SK-N-SH (cell line): ENCODE measurements at regions not wholly inside any gene's neighbourhood (a gene's known extent, or its start where the extent isn't known, plus 50 kb on each side); places are given as distances from the start of the nearest gene placed in this dataset.
A peak's percentile ranks its signal among the peaks of the same experiment; 100 is the strongest.

Experiments
- CTCF ChIA-PET: fragments of 300-600, 350-600 bp; formaldehyde crosslinking; extraction: SDS; loops from one replicate; lab custom pipeline; 2021; lab: Yijun Ruan, JAX
- POLR2A ChIA-PET: fragments of 350-600 bp; sonication (Branson Sonifier 250); formaldehyde crosslinking; extraction: SDS; loops from one replicate; lab custom pipeline; 2020; ENCODE audit warnings: antibody characterized with exemption, inconsistent platforms; lab: Yijun Ruan, JAX
- DNase-seq: peaks from one replicate; pipeline ENCODE4 v3.0.0; 2012
- H2AFZ ChIP-seq: fragments of 200-600 bp; sonication (generic); 2 replicates; pipeline ENCODE4 v1.8.1; 2016; ENCODE audit warnings: antibody characterized with exemption, mild to moderate bottlenecking, low read depth
- H3F3A ChIP-seq: fragments of 200-600 bp; sonication (generic); replicated peaks from 2 replicates; pipeline ENCODE3; 2016; ENCODE audit warnings: antibody characterized with exemption, mild to moderate bottlenecking; ENCODE audit not compliant: insufficient read depth
- H3K27ac ChIP-seq, 2 experiments: fragments of 200-500 bp in 1 of 2; fragments of 200-600 bp in 1 of 2; sonication (Bioruptor generic) in 1 of 2; sonication (generic), shearing (Covaris generic) in 1 of 2; 2 replicates each; pipeline versions ENCODE4 v1.5.1 to v1.6.1; 2014 to 2016; ENCODE audit warnings: low read depth in 2 of 2, inconsistent platforms in 1 of 2, low read length in 1 of 2, mild to moderate bottlenecking in 1 of 2, mixed read lengths in 1 of 2
- H3K27me3 ChIP-seq: fragments of 200-600 bp; sonication (generic), shearing (Covaris generic); 2 replicates; pipeline ENCODE4 v1.6.1; 2016; ENCODE audit warnings: mixed run types; ENCODE audit not compliant: insufficient read depth
- H3K36me3 ChIP-seq, 2 experiments: fragments of 200-500 bp in 1 of 2; fragments of 200-600 bp in 1 of 2; sonication (Bioruptor generic) in 1 of 2; sonication (generic) in 1 of 2; replicated peaks in 1 of 2; 2 replicates each; pipeline versions ENCODE3 to v1.5.1; 2014 to 2016; ENCODE audit warnings: low read length in 1 of 2, mild to moderate bottlenecking in 1 of 2; ENCODE audit not compliant: insufficient read depth in 2 of 2, control insufficient read depth in 1 of 2
- H3K4me1 ChIP-seq, 2 experiments: fragments of 200-500 bp in 1 of 2; fragments of 200-600 bp in 1 of 2; sonication (Bioruptor generic) in 1 of 2; sonication (generic), shearing (Covaris generic) in 1 of 2; 2 replicates each; pipeline versions ENCODE4 v1.5.1 to v1.6.1; 2014 to 2016; ENCODE audit warnings: low read depth in 1 of 2, low read length in 1 of 2, mixed run types in 1 of 2; ENCODE audit not compliant: insufficient read depth in 2 of 2, control insufficient read depth in 1 of 2
- H3K4me2 ChIP-seq: fragments of 200-600 bp; sonication (generic), shearing (Covaris generic); 2 replicates; pipeline ENCODE4 v1.6.1; 2017; ENCODE audit warnings: mixed run types
- H3K4me3 ChIP-seq, 2 experiments: fragments of 200-500 bp in 1 of 2; fragments of 200-600 bp in 1 of 2; sonication (Bioruptor generic) in 1 of 2; sonication (generic), shearing (Covaris generic) in 1 of 2; 2 replicates each; pipeline versions ENCODE4 v1.5.1 to v1.8.1; 2014 to 2016; ENCODE audit warnings: low read depth in 2 of 2, inconsistent platforms in 1 of 2, low read length in 1 of 2, mild to moderate bottlenecking in 1 of 2, mixed read lengths in 1 of 2, moderate library complexity in 1 of 2
- H3K79me2 ChIP-seq: fragments of 200-600 bp; sonication (generic); 2 replicates; pipeline ENCODE4 v1.8.1; 2017; ENCODE audit warnings: mild to moderate bottlenecking; ENCODE audit not compliant: insufficient read depth
- H3K9ac ChIP-seq: fragments of 200-600 bp; sonication (generic); 2 replicates; pipeline ENCODE4 v1.6.1; 2017; ENCODE audit warnings: mixed run types
- H3K9me2 ChIP-seq: fragments of 200-600 bp; sonication (generic); 2 replicates; pipeline ENCODE4 v1.6.1; 2017; ENCODE audit warnings: mixed run types
- H3K9me3 ChIP-seq: fragments of 200-600 bp; sonication (generic); 2 replicates; pipeline ENCODE4 v1.6.1; 2017; ENCODE audit warnings: mixed run types, mild to moderate bottlenecking, moderate library complexity
- H4K20me1 ChIP-seq: fragments of 200-600 bp; sonication (generic); 2 replicates; pipeline ENCODE4 v1.6.1; 2017; ENCODE audit warnings: mild to moderate bottlenecking, mixed run types; ENCODE audit not compliant: insufficient read depth
- CHD2 ChIP-seq: fragments of 150-350 bp; IDR thresholded peaks from 2 replicates; pipeline ENCODE4 v1.6.1; 2018; ENCODE audit warnings: low read length; ENCODE audit not compliant: partially characterized antibody
- ELF1 ChIP-seq: IDR thresholded peaks from 2 replicates; pipeline ENCODE4 v1.4.0; 2012
- EP300 ChIP-seq, 2 experiments: IDR thresholded peaks; 2 replicates each; pipeline versions ENCODE4 v1.4.0 to v1.6.1; 2012; ENCODE audit warnings: borderline replicate concordance in 1 of 2, low read depth in 1 of 2, low read length in 1 of 2
- FOXM1 ChIP-seq: IDR thresholded peaks from 2 replicates; pipeline ENCODE4 v1.4.0; 2012; ENCODE audit warnings: low read depth, mild to moderate bottlenecking
- GABPA ChIP-seq: IDR thresholded peaks from 2 replicates; pipeline ENCODE4 v1.4.0; 2012; ENCODE audit warnings: low read depth, mild to moderate bottlenecking
- GATA2 ChIP-seq: sonication (generic); formaldehyde crosslinking; IDR thresholded peaks from 2 replicates; pipeline ENCODE4 v1.5.0; 2020; ENCODE audit warnings: mild to moderate bottlenecking, missing genetic modification reagents
- JUND ChIP-seq: IDR thresholded peaks from 2 replicates; pipeline ENCODE4 v1.4.0; 2012
- NFIC ChIP-seq: IDR thresholded peaks from 2 replicates; pipeline ENCODE4 v1.4.0; 2012; ENCODE audit warnings: borderline replicate concordance
- PBX3 ChIP-seq: IDR thresholded peaks from 2 replicates; pipeline ENCODE4; 2012
- POLR2AphosphoS5 ChIP-seq: IDR thresholded peaks from 2 replicates; pipeline ENCODE4 v1.6.1; 2012; ENCODE audit warnings: low read depth, low read length
- RAD21 ChIP-seq: IDR thresholded peaks from 2 replicates; pipeline ENCODE4 v1.6.1; 2012; ENCODE audit warnings: mild to moderate bottlenecking, low read length
- RCOR1 ChIP-seq: fragments of 150-350 bp; IDR thresholded peaks from 2 replicates; pipeline ENCODE4 v1.6.1; 2017; ENCODE audit warnings: antibody characterized with exemption, low read length
- SIN3A ChIP-seq: IDR thresholded peaks from 2 replicates; pipeline ENCODE4 v1.6.1; 2012; ENCODE audit warnings: low read depth, mild to moderate bottlenecking, low read length, moderate library complexity, borderline replicate concordance
- WGBS: methylation state at CpG from one replicate; pipeline ENCODE4 v1.1.6; 2017; ENCODE audit warnings: low lambda C conversion rate; 5-methylcytosine and 5-hydroxymethylcytosine counted together
- TF ChIP-seq, protein P1 (sequence below): fragments of 150-350 bp; IDR thresholded peaks from 2 replicates; pipeline ENCODE4 v1.6.1; 2016; ENCODE audit warnings: mild to moderate bottlenecking, low read depth, low read length
- TF ChIP-seq, protein P2 (sequence below): fragments of 200-600 bp; sonication (generic); IDR thresholded peaks from 2 replicates; pipeline ENCODE4 v1.6.1; 2017; ENCODE audit warnings: antibody characterized with exemption, mild to moderate bottlenecking, moderate library complexity
- TF ChIP-seq, protein P3 (sequence below): IDR thresholded peaks from 2 replicates; pipeline ENCODE4 v1.4.0; 2012; ENCODE audit warnings: low read depth, borderline replicate concordance

DNA sequence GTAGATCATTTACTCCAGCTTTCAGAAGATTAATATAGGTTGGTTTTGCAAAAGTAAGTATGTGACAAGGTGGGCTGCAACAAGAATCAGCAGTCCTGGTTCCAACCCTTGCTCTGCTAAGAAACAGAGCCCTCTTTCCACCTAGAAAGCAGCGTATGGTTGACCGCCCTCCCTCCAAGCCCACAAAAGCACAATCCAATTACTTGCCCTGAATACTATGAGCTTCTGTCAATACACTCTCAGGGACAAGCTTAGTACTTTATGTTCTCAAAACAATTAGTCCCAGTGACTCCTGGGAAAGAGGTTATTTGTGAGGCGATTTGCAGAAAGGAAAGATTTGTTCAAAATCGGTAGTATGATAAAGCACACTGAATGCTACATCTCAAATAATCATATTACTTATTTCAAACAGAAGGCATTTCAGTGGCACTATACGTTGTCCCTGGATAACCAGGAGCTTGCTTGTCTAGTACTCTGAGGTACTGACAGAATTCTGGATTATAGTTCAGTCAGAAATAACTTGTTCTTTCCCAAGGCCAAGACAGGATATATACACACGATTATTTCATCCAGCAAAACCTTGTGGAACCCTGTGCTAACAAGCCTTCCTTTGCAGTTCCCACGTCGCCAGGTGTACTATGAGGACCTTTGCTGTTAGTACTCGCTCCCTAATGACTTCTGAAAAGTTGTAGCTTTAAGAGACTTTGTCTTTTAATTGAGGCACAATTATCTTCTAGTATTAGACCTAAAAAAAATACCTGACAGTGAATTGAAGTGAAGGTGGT, 96.9 kb upstream of the ADTRP start:
- Histone ChIP-seq H3F3A (no peaks in the 10 kb centered on the region), H3K4me3 (no peak overlapping the region), H3K9me3 (no peaks in the 10 kb centered on the region), H3K36me3 (no peaks in the 10 kb centered on the region), H3K4me1 (peaks cover 0 to 5% of the 10 kb centered on the region in 2 experiments; a peak in 2 of 4 replicates), H3K79me2 (no peaks in the 10 kb centered on the region), H3K27ac (no peak overlapping the region), H3K9ac (no peak overlapping the region), H3K27me3 (no peaks in the 10 kb centered on the region), H4K20me1 (no peaks in the 10 kb centered on the region), H2AFZ (no peak overlapping the region), H3K4me2 (no peak overlapping the region), H3K9me2 (no peaks in the 10 kb centered on the region)
- CTCF ChIA-PET: no interaction called here
- DNase-seq: no peak
- POLR2A ChIA-PET: no interaction called here
- TF ChIP-seq, protein P1, sequence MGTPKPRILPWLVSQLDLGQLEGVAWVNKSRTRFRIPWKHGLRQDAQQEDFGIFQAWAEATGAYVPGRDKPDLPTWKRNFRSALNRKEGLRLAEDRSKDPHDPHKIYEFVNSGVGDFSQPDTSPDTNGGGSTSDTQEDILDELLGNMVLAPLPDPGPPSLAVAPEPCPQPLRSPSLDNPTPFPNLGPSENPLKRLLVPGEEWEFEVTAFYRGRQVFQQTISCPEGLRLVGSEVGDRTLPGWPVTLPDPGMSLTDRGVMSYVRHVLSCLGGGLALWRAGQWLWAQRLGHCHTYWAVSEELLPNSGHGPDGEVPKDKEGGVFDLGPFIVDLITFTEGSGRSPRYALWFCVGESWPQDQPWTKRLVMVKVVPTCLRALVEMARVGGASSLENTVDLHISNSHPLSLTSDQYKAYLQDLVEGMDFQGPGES: no peak
- TF ChIP-seq NFIC (no peak), GABPA (no peak), GATA2 (CRISPR knock-in tag) (no peak), CHD2 (no peak), POLR2AphosphoS5 (no peak), RCOR1 (no peak), EP300 (IDR thresholded peaks at IDR 0.05; ENCODE audit: borderline replicate concordance in 1 of 2, low read depth in 1 of 2, low read length in 1 of 2) (no peak), ELF1 (no peak)
- 88% methylated on average over 9 of the region's 9 CpGs for WGBS

DNA sequence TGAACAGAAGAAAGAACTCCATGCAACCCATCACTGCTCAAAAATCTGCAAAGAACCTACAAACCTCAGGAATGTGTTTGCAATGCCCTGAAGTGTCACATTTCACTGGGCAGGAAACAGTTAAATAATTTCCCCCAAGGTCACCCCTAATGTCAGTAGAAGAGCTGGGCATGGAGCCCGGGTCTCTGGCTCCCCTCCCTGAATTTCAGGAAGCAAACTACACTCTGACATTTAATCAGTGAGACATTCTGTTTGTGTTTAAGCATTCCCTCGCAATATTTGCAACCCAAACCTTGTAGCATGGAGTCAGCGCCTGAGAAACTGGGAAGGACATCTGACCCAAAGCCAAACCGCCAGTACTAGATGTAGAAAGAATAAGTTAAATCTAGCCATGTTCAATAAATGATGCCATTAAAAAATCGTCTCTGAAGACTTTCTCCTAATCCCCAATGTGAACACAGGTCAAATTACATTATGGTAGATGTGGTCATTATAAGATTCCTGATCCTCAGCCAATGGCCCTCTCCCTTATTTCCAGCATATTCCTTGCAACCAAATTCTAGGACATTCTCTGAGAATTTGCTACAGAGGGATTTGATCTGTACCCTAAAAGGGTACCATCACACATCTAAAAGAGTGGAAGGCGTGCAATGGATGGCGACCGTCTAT, 91.2 kb upstream of the ADTRP start:
- Histone ChIP-seq H3K9me2 (no peaks in the 10 kb centered on the region), H3K9me3 (no peaks in the 10 kb centered on the region), H3K27me3 (no peaks in the 10 kb centered on the region), H3K4me1 (0 out of 4 replicates have a peak, but pooled peaks cover 0 to 7% of the 10 kb centered on the region in 2 experiments), H2AFZ (peak overlapping the region; percentile 35; the same call in 1 of the 2 replicates), H3F3A (no peaks in the 10 kb centered on the region), H3K79me2 (no peaks in the 10 kb centered on the region), H3K27ac (peak overlapping the region; percentile 43; a peak in 3 of 4 replicates), H3K36me3 (no peaks in the 10 kb centered on the region), H4K20me1 (no peaks in the 10 kb centered on the region), H3K4me3 (no peak overlapping the region), H3K4me2 (no peak overlapping the region; the same call in 1 of the 2 replicates), H3K9ac (no peak overlapping the region)
- DNase-seq: no peak
- ChIA-PET CTCF (no interaction called here), POLR2A (no interaction called here)
- 42% methylated on average over 8 of the region's 8 CpGs for WGBS
- 0 out of 2 replicates have a peak, but pooled peaks have one; percentile 13 for TF ChIP-seq POLR2AphosphoS5
- TF ChIP-seq JUND: no peak
- peak; percentile 63 for TF ChIP-seq PBX3
- TF ChIP-seq, protein P2, sequence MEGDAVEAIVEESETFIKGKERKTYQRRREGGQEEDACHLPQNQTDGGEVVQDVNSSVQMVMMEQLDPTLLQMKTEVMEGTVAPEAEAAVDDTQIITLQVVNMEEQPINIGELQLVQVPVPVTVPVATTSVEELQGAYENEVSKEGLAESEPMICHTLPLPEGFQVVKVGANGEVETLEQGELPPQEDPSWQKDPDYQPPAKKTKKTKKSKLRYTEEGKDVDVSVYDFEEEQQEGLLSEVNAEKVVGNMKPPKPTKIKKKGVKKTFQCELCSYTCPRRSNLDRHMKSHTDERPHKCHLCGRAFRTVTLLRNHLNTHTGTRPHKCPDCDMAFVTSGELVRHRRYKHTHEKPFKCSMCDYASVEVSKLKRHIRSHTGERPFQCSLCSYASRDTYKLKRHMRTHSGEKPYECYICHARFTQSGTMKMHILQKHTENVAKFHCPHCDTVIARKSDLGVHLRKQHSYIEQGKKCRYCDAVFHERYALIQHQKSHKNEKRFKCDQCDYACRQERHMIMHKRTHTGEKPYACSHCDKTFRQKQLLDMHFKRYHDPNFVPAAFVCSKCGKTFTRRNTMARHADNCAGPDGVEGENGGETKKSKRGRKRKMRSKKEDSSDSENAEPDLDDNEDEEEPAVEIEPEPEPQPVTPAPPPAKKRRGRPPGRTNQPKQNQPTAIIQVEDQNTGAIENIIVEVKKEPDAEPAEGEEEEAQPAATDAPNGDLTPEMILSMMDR: no peak
- no peak for TF ChIP-seq RAD21
- TF ChIP-seq ELF1: peak; percentile 29; the same call in 1 of the 2 replicates
- peak; percentile 83 for TF ChIP-seq NFIC
- TF ChIP-seq, protein P1: no peak
- peak in 1 of 2 experiments; percentile 65; a peak in 1 of 4 replicates for TF ChIP-seq EP300 (IDR thresholded peaks at IDR 0.05; ENCODE audit: borderline replicate concordance in 1 of 2, low read depth in 1 of 2, low read length in 1 of 2)
- no peak for TF ChIP-seq CHD2
- no peak for TF ChIP-seq FOXM1
- no peak for TF ChIP-seq SIN3A
- TF ChIP-seq, protein P3, sequence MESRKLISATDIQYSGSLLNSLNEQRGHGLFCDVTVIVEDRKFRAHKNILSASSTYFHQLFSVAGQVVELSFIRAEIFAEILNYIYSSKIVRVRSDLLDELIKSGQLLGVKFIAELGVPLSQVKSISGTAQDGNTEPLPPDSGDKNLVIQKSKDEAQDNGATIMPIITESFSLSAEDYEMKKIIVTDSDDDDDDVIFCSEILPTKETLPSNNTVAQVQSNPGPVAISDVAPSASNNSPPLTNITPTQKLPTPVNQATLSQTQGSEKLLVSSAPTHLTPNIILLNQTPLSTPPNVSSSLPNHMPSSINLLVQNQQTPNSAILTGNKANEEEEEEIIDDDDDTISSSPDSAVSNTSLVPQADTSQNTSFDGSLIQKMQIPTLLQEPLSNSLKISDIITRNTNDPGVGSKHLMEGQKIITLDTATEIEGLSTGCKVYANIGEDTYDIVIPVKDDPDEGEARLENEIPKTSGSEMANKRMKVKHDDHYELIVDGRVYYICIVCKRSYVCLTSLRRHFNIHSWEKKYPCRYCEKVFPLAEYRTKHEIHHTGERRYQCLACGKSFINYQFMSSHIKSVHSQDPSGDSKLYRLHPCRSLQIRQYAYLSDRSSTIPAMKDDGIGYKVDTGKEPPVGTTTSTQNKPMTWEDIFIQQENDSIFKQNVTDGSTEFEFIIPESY: no peak
